RPMI8226 (cell line): ENCODE measurements at regions not wholly inside any gene's neighbourhood (a gene's known extent, or its start where the extent isn't known, plus 50 kb on each side); places are given as distances from the start of the nearest gene placed in this dataset.
A peak's percentile ranks its signal among the peaks of the same experiment; 100 is the strongest.
"Not testable (repeated sequence)": the region's sequence is repeated elsewhere in the genome, so short reads cannot be mapped to it uniquely, and the experiment has no call there.

ENCODE experiments used
- DNase-seq: peaks from one replicate; pipeline ENCODE4 v3.0.0-alpha.2; 2015

DNA sequence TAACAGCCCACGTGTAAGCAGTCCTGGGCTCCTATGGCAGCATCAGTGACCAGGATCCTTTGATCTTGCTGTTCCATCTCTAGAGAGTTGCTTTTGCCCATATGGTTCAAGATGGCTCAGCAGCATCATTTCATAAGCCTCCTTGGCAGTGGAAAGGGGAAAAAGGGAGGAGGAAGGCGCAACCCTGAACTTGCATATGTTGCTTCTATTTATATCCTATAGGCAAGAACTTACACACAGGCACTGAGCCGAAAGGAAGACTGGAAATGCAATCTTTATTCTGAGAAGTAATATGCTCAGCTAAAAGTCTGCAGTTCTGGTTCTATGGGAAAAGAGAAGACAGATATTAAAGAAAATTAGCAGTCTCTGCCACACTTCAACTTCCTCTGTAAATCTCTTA is 167.7 kb upstream of the PLXNC1 start:
- no peak for DNase-seq

DNA sequence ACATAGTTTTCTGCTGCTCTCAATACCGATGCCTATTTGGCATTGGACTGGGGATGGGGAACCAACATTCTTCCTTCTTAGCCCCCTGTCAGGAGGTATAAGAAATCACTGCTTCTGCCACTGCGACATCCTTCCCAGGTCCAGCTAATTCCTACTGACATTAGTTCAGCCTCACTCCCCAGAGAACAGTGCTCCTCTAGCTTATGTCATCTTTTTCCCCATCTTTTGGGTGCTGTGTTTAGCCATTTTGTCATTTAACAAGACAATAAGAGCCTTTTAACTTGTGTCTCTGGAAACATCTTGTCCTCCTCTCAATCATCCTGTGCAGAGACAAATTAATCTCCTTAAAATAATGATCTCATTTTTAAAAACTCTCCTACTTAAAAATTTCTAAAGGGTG is 167.0 kb upstream of the PLXNC1 start:
- DNase-seq, result no peak

DNA sequence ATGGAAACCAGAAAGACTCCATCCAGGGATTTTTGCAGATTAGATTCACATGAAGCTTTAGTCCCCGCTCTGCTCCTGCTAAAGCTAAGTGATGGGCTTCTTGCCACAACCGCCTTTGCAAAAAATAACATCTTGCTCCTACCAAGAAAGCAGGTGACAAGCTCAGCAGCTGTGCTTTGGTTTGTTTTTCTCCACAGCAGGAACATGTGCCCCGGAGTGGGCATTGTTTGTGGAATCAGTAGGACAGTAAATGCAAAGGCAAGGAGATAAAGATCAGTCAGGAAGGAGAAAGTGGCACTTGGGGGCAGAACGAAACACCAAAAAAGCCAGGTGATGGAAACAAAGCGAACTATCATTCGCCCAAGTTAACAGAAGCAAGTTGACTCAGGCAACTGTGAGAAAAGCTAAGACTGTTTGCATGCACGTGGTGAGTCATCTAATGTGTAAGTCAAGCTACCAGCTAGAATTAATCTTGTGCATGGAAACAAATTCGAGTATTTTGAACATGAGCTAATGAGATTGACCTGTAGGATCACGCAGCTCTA is 165.5 kb upstream of the PLXNC1 start:
- no peak for DNase-seq

GRCh38 chr12:93984005-93984404 is 164.4 kb upstream of the PLXNC1 start:
- no peak for DNase-seq

- no peak for DNase-seq
Measured at GRCh38 chr12:93989949-93990348, 158.4 kb upstream of the PLXNC1 start.

DNA sequence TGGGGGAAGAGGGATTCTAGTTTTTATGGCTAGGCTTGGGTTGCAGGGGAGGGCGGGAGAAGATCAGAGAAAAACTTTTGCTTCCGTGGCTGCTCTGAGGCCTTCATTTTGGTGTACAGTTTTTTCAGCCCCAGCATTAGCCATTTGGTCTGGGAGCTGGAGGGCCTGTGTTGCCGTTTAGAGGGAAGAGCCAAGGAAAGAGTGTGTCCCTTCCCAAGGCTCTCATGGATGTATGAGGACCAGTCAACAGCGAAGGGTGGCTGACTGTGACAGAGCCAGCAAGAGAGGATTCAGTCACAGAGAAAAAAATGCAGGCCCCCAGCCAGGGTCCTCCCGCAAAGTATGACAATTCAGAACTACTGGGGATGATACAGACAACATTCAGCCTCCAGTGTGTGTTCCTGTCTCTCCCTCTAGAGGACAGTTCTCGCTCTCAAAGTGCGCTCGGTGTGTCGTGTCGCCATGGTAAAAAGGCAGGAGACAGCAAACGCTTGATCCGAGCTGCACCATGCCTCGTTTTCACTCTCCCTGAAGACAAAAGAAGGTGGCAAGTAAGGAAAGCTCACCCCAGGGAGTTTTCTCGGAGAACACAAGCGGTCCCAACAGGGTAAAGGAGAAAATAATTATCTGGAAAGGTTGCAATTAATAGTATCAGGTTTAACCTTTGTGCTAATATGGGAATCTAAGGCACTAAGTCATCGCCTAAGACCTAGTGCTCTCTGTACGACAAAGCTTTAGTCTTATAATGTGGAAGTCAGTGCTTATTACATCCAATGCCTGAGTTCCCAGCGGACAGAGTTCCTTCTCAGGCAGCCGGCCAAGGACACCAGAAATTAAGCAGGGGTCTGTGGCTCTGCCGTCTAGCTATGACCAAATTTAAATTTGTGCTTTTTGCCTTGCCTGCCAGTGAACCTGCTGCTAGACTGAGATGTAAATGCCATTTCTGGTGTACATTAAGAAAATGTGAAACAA is 157.3 kb upstream of the PLXNC1 start:
- peak; percentile 29 for DNase-seq

DNA sequence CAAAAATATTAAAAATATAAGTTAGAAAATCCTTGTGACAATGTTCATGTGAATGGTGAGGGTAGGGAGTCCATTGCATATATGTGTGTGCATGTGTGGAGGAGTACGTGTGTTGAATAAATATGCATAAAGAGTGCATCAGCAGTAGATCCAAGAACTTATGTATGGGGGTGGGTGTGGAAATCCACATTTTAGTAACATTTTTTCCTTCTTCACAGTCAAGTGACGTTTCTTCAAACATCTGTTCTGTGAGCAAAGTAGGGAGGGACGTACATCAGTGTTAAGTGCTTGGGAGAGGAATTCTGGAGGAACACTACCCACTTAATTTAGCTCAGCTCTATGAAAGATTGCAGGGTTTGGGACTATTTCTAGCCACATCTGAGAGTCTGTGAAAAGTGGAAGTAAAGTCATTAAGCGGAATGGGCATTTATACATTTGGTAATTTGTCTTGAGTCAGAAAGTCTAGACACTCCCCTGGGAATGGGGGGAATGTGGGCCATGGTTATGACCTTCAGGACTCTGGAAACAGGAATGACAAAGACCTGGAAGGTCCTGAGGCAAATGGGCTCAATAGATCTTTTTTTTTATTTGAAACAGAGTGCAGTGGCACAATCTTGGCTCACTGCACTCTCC is 156.4 kb upstream of the PLXNC1 start:
- no peak for DNase-seq

DNA sequence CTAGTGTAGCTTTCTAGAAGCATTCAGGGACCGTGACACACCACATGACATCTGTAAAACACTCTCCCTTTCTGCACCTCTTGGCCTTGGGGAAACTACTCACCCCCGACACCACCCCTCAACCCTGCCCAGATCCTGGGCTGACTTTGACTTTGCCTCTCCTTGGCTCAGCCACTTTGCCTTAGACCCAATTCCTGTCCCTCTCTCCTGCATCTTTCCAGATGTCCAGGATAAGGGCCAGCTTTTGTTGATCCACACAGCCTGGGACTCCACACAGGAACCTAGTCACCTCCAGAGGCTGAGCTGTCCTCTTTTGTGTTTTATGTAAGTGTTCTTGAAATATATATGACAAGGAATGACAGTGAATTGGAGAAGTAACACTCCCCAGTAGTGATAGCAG is 153.7 kb upstream of the PLXNC1 start:
- DNase-seq, result no peak

GRCh38 chr12:93996321-93996720 is 152.1 kb upstream of the PLXNC1 start:
- DNase-seq, result no peak

DNA sequence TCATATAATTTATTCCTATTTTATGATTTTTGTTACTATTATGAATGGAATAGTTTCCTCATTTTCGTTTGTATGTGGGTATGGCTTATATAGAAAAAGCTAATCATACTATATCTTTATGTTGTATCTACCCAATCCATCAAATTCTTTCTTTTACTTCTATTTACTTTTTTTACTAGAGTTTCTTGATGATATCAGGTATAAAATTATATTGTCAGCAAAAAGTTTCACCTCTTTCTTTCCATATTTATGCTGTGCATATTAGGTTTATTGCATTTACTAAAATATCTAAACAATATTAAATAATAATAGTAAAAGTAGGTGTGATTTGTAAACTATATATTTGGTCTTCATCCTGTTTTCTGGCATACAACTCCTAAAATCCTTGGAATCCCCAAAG is 146.7 kb upstream of the PLXNC1 start:
- DNase-seq, result no peak

DNA sequence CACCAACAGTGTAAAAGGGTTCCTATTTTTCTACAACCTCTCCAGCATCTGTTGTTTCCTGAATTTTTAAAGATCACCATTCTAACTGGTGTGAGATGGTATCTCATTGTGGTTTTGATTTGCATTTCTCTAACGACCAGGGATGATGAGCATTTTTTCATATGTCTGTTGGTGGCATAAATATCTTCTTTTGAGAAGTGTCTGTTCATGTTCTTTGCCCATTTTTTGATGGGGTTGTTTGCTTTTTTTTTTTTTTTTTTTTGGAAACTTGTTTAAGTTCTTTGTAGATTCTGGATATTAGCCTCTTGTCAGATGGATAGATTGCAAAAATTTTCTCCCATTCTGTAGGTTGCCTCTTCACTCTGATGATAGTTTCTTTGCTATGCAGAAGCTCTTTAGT is 145.5 kb upstream of the PLXNC1 start:
- DNase-seq, result not testable (repeated sequence)

DNA sequence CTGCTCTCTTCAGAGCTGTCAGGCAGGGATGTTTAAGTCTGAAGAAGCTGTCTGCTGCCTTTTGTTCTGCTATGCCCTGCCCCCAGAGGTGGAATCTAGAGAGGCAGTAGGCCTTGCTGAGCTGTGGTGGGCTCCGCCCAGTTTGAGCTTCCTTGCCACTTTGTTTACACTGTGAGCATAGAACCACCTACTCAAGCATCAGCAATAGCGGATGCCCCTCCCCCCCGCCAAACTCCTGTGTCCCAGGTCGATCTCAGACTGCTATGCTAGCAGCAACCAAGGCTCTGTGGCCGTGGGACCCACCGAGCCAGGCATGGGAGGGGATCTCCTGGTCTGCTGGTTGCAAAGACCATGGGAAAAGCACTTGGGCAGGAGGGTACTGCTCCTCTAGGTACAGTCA is 140.5 kb upstream of the PLXNC1 start:
- peak; percentile 19 for DNase-seq

- no peak for DNase-seq
Measured at GRCh38 chr12:94010307-94010706, 138.1 kb upstream of the PLXNC1 start.

DNA sequence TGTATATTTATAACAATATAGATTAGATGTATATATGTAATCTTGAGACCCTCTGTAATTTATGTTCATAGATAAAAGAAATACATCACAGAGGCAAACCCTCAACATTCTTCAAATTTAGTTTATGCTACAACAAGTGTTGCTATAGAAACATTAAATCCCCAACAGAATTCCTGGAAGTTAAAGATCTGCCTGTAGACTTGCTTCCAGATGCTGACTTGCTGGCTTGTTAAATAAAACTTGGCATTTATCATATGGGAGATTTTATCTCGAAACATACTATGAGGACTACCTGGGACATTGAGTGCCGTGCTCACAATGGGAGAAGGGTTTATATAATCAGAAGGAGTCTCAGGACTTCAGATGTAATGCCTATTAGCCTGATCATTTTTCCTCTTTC is 136.3 kb upstream of the PLXNC1 start:
- no peak for DNase-seq

- no peak for DNase-seq
Measured at GRCh38 chr12:94012590-94012989, 135.8 kb upstream of the PLXNC1 start.

DNA sequence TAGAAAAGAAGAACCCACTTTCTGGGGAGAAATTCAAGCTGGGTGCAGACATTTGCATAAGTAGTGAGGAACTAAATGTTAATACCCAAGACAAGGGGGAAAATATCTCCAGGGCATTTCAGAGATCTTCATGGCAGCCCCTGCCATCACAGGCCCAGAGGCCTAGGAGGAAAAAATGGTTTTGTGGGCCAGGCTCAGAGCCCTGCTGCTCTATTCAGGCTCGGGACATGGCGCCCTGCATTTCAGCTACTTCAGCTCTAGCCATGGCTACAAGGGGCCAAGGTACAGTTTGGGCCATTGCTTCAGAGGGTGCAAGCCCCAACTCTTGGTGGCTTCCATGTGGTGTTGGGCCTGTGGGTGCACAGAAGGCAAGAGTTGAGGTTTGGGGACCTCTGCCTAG is 131.1 kb upstream of the PLXNC1 start:
- DNase-seq, result not testable (repeated sequence)

- no peak for DNase-seq
Measured at GRCh38 chr12:94020335-94020734, 128.0 kb upstream of the PLXNC1 start.

DNA sequence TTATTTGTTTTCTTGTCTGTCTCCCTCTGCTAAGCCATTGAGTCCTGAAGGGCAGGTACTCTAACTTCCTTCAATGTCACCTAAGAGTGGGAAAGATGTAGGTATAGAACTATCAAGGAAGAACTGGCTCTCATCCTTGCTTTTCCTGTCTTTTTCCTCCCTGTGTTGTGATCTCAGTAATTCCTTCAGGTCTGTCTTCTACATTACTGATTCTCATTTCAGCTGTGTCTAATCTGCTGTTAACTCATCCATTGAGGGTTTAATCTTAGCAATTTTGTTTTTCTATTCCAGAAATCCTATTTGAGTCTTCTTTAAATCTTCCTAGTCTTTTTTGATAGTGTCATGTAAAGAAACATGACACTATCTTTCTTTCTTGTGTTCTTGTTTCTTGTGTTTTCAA is 124.5 kb upstream of the PLXNC1 start:
- DNase-seq, result no peak

- DNase-seq, result no peak
Measured at GRCh38 chr12:94025068-94025467, 123.3 kb upstream of the PLXNC1 start.

GRCh38 chr12:94025756-94026155 is 122.6 kb upstream of the PLXNC1 start:
- no peak for DNase-seq

- DNase-seq, result no peak
Measured at GRCh38 chr12:94026596-94026995, 121.8 kb upstream of the PLXNC1 start.

DNA sequence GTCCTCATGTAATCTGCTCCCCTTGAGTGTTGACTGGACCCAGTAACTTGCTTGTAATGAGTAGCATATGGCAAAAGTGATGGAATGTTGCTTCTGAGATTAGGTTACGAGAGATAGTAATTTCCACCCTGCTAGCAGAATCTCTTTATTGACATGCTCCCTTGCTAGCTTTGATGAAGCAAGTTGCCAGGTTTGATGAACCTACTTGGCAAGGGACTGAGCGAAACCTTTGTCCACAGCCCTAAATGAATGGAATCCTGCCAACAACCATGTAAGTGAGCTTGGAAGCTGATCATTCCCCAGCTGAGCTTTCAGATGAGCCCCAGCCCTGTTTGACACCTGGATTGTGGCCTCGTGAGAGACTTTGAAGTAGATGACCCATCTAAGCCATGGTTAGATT is 120.8 kb upstream of the PLXNC1 start:
- no peak for DNase-seq

GRCh38 chr12:94031763-94032162 is 116.6 kb upstream of the PLXNC1 start:
- DNase-seq, result no peak

GRCh38 chr12:94032368-94032767 is 116.0 kb upstream of the PLXNC1 start:
- no peak for DNase-seq
